Chondrocyte (in vitro differentiated cells): ENCODE measurements at regions not wholly inside any gene's neighbourhood (a gene's known extent, or its start where the extent isn't known, plus 50 kb on each side); places are given as distances from the start of the nearest gene placed in this dataset.

Experiments used
- DNase-seq: peaks from one replicate; pipeline ENCODE4 v3.0.0; 2021; ENCODE audit warnings: mixed read lengths, low spot score
- H3K27ac Mint-ChIP-seq: one replicate; pipeline ENCODE4 v1.8.0; 2021; ENCODE audit warnings: mild to moderate bottlenecking, moderate library complexity, mixed read lengths; ENCODE audit not compliant: unreplicated experiment
- H3K27me3 Mint-ChIP-seq: 2 replicates; pipeline ENCODE4 v1.8.0; 2021; ENCODE audit warnings: low read depth, mixed read lengths
- H3K36me3 Mint-ChIP-seq: 2 replicates; pipeline ENCODE4 v1.8.0; 2021; ENCODE audit warnings: low read depth, mixed read lengths
- H3K4me1 Mint-ChIP-seq: 2 replicates; pipeline ENCODE4 v1.8.0; 2021; ENCODE audit warnings: low read depth, mild to moderate bottlenecking, mixed read lengths
- H3K4me3 Mint-ChIP-seq: one replicate; pipeline ENCODE4 v1.8.0; 2021; ENCODE audit warnings: mild to moderate bottlenecking, moderate library complexity, mixed read lengths; ENCODE audit not compliant: unreplicated experiment
- H3K9me3 Mint-ChIP-seq: 2 replicates; pipeline ENCODE4 v1.8.0; 2021; ENCODE audit warnings: low read depth, mixed read lengths
- CTCF ChIP-seq: fragments of 200-600 bp; sonication (generic); IDR thresholded peaks from 2 replicates; pipeline ENCODE4 v1.5.0; 2021; ENCODE audit warnings: antibody characterized with exemption, mild to moderate bottlenecking, moderate library complexity

- Mint-ChIP-seq H3K9me3 (no peaks in the 10 kb centered on the region), H3K27ac (no peak overlapping the region), H3K27me3 (no peaks in the 10 kb centered on the region), H3K4me1 (peaks cover 13% of the 10 kb centered on the region), H3K36me3 (no peaks in the 10 kb centered on the region), H3K4me3 (no peak overlapping the region)
- TF ChIP-seq CTCF: no peak
- DNase-seq: no peak
These were observed 1037.2 kb downstream of the ADGRL2 start for GRCh38 chr1:82837766-82838465.

- no peaks in the 10 kb centered on the region for H3K9me3 Mint-ChIP-seq
- DNase-seq: no peak
- peaks cover 13% of the 10 kb centered on the region for H3K4me1 Mint-ChIP-seq
- no peak overlapping the region for H3K27ac Mint-ChIP-seq
- H3K36me3 Mint-ChIP-seq: no peaks in the 10 kb centered on the region
- TF ChIP-seq CTCF: no peak
- H3K27me3 Mint-ChIP-seq: no peaks in the 10 kb centered on the region
- no peak overlapping the region for H3K4me3 Mint-ChIP-seq
These were observed 1036.4 kb downstream of the ADGRL2 start for GRCh38 chr1:82836973-82837680.

GRCh38 chr1:82836213-82836972, 1035.7 kb downstream of the ADGRL2 start:
- no peak overlapping the region for H3K4me3 Mint-ChIP-seq
- TF ChIP-seq CTCF: no peak
- no peaks in the 10 kb centered on the region for H3K27me3 Mint-ChIP-seq
- H3K27ac Mint-ChIP-seq: no peak overlapping the region
- H3K9me3 Mint-ChIP-seq: no peaks in the 10 kb centered on the region
- no peaks in the 10 kb centered on the region for H3K36me3 Mint-ChIP-seq
- DNase-seq: no peak
- H3K4me1 Mint-ChIP-seq: peaks cover 13% of the 10 kb centered on the region

GRCh38 chr1:82830690-82831380, 1030.1 kb downstream of the ADGRL2 start:
- H3K4me3 Mint-ChIP-seq: no peak overlapping the region
- H3K4me1 Mint-ChIP-seq: no peaks in the 10 kb centered on the region
- H3K27ac Mint-ChIP-seq: no peak overlapping the region
- no peaks in the 10 kb centered on the region for H3K9me3 Mint-ChIP-seq
- no peaks in the 10 kb centered on the region for H3K27me3 Mint-ChIP-seq
- no peaks in the 10 kb centered on the region for H3K36me3 Mint-ChIP-seq
- DNase-seq: no peak
- TF ChIP-seq CTCF: no peak

- DNase-seq: no peak
- no peak for TF ChIP-seq CTCF
- H3K27ac Mint-ChIP-seq: no peak overlapping the region
- H3K36me3 Mint-ChIP-seq: no peaks in the 10 kb centered on the region
- no peak overlapping the region for H3K4me3 Mint-ChIP-seq
- H3K4me1 Mint-ChIP-seq: no peaks in the 10 kb centered on the region
- H3K9me3 Mint-ChIP-seq: no peaks in the 10 kb centered on the region
- no peaks in the 10 kb centered on the region for H3K27me3 Mint-ChIP-seq
These were observed 1028.8 kb downstream of the ADGRL2 start for GRCh38 chr1:82829527-82829926.
